T-helper 17 cell (primary cell): ENCODE measurements at regions not wholly inside any gene's neighbourhood (a gene's known extent, or its start where the extent isn't known, plus 50 kb on each side); places are given as distances from the start of the nearest gene placed in this dataset.
"Not testable (repeated sequence)": the region's sequence is repeated elsewhere in the genome, so short reads cannot be mapped to it uniquely, and the experiment has no call there.

Experiments used
- ATAC-seq: fragments of 150-1000 bp; cut with Tn5 transposase; 2 replicates; pipeline ENCODE4 v1.10.0; 2021; ENCODE audit warnings: mild to moderate bottlenecking, moderate library complexity
- DNase-seq, 3 donors: peaks; one replicate each; pipeline versions ENCODE4 v3.0.0 to v3.0.0-alpha.2; 2020 to 2021
- H3K9me3 ChIP-seq: one replicate; pipeline ENCODE4 v1.7.0; 2013; ENCODE audit warnings: low read length, mild to moderate bottlenecking; ENCODE audit not compliant: control insufficient read depth, poor library complexity, severe bottlenecking
- H3K27ac Mint-ChIP-seq: one replicate; pipeline ENCODE4 v1.8.0; 2022; ENCODE audit warnings: mild to moderate bottlenecking, moderate library complexity, mixed read lengths
- H3K27me3 Mint-ChIP-seq: one replicate; pipeline ENCODE4 v1.8.0; 2022; ENCODE audit warnings: mixed read lengths
- H3K36me3 Mint-ChIP-seq: one replicate; pipeline ENCODE4 v1.8.0; 2022; ENCODE audit warnings: low read depth, mixed read lengths
- H3K4me1 Mint-ChIP-seq: one replicate; pipeline ENCODE4 v1.8.0; 2022; ENCODE audit warnings: mild to moderate bottlenecking, mixed read lengths
- H3K4me3 Mint-ChIP-seq: one replicate; pipeline ENCODE4 v1.8.0; 2022; ENCODE audit warnings: mild to moderate bottlenecking, moderate library complexity, mixed read lengths

GRCh38 chr17:82998637-82999036 lies 80.8 kb upstream of the METRNL start:
- DNase-seq: no peak
- Mint-ChIP-seq H3K36me3 (peaks cover 3% of the 10 kb centered on the region), H3K27me3 (no peaks in the 10 kb centered on the region), H3K27ac (no peak overlapping the region), H3K4me1 (peaks cover 5% of the 10 kb centered on the region), H3K4me3 (no peak overlapping the region)
- no peaks in the 10 kb centered on the region for H3K9me3 ChIP-seq
- ATAC-seq: no peak

GRCh38 chr17:83000738-83001137 lies 78.7 kb upstream of the METRNL start:
- ATAC-seq: no peak
- no peaks in the 10 kb centered on the region for H3K27me3 Mint-ChIP-seq
- no peak overlapping the region for H3K4me3 Mint-ChIP-seq
- H3K4me1 Mint-ChIP-seq: peaks cover 7% of the 10 kb centered on the region
- peaks cover 3% of the 10 kb centered on the region for H3K36me3 Mint-ChIP-seq
- no peaks in the 10 kb centered on the region for H3K9me3 ChIP-seq
- no peak overlapping the region for H3K27ac Mint-ChIP-seq
- no peak for DNase-seq

GRCh38 chr17:83002118-83002805 lies 77.1 kb upstream of the METRNL start:
- Mint-ChIP-seq H3K27ac (no peak overlapping the region), H3K36me3 (peaks cover 3% of the 10 kb centered on the region), H3K4me1 (peaks cover 7% of the 10 kb centered on the region), H3K27me3 (no peaks in the 10 kb centered on the region), H3K4me3 (no peak overlapping the region)
- ATAC-seq: no peak
- no peak for DNase-seq
- no peaks in the 10 kb centered on the region for H3K9me3 ChIP-seq

GRCh38 chr17:83004791-83005380 lies 74.5 kb upstream of the METRNL start:
- ATAC-seq (no peak), DNase-seq (no peak)
- Mint-ChIP-seq H3K27ac (no peak overlapping the region), H3K27me3 (no peaks in the 10 kb centered on the region), H3K4me1 (peaks cover 9% of the 10 kb centered on the region), H3K4me3 (no peak overlapping the region), H3K36me3 (peaks cover 3% of the 10 kb centered on the region)
- no peaks in the 10 kb centered on the region for H3K9me3 ChIP-seq

GRCh38 chr17:83005639-83006038 lies 73.8 kb upstream of the METRNL start:
- Mint-ChIP-seq H3K36me3 (peaks cover 3% of the 10 kb centered on the region), H3K27ac (no peak overlapping the region)
- no peak for ATAC-seq

GRCh38 chr17:83006515-83007455 lies 72.6 kb upstream of the METRNL start:
- Mint-ChIP-seq H3K27me3 (no peaks in the 10 kb centered on the region), H3K4me3 (no peak overlapping the region), H3K4me1 (peaks cover 6% of the 10 kb centered on the region), H3K27ac (no peak overlapping the region), H3K36me3 (no peaks in the 10 kb centered on the region)
- DNase-seq: no peak
- H3K9me3 ChIP-seq: no peaks in the 10 kb centered on the region
- no peak for ATAC-seq

More at GRCh38 chr17:83005639-83006038, 73.8 kb upstream of the METRNL start:
- Mint-ChIP-seq H3K4me1 (peaks cover 11% of the 10 kb centered on the region), H3K27me3 (no peaks in the 10 kb centered on the region), H3K4me3 (no peak overlapping the region)
- no peak for DNase-seq
- H3K9me3 ChIP-seq: no peaks in the 10 kb centered on the region

GRCh38 chr17:83007504-83008185 lies 71.8 kb upstream of the METRNL start:
- H3K27me3 Mint-ChIP-seq: no peaks in the 10 kb centered on the region
- no peak overlapping the region for H3K27ac Mint-ChIP-seq
- H3K4me3 Mint-ChIP-seq: no peak overlapping the region
- no peak for ATAC-seq
- DNase-seq: no peak
- no peaks in the 10 kb centered on the region for H3K9me3 ChIP-seq
- peaks cover 6% of the 10 kb centered on the region for H3K4me1 Mint-ChIP-seq
- no peaks in the 10 kb centered on the region for H3K36me3 Mint-ChIP-seq

- no peak for ATAC-seq
- no peak overlapping the region for H3K4me3 Mint-ChIP-seq
These were observed 71.3 kb upstream of the METRNL start for GRCh38 chr17:83008186-83008510.

GRCh38 chr17:83008526-83008925 lies 70.9 kb upstream of the METRNL start:
- no peak for ATAC-seq
- Mint-ChIP-seq H3K27ac (no peak overlapping the region), H3K4me3 (no peak overlapping the region), H3K36me3 (no peaks in the 10 kb centered on the region), H3K4me1 (peaks cover 6% of the 10 kb centered on the region), H3K27me3 (no peaks in the 10 kb centered on the region)
- H3K9me3 ChIP-seq: no peaks in the 10 kb centered on the region
- DNase-seq: no peak

More at GRCh38 chr17:83008186-83008510, 71.3 kb upstream of the METRNL start:
- no peaks in the 10 kb centered on the region for H3K9me3 ChIP-seq
- Mint-ChIP-seq H3K36me3 (no peaks in the 10 kb centered on the region), H3K4me1 (peaks cover 6% of the 10 kb centered on the region), H3K27me3 (no peaks in the 10 kb centered on the region), H3K27ac (no peak overlapping the region)
- no peak for DNase-seq

GRCh38 chr17:83009414-83010205 lies 69.8 kb upstream of the METRNL start:
- H3K9me3 ChIP-seq: no peaks in the 10 kb centered on the region
- Mint-ChIP-seq H3K36me3 (no peaks in the 10 kb centered on the region), H3K4me1 (peaks cover 6% of the 10 kb centered on the region), H3K27ac (no peak overlapping the region), H3K27me3 (no peaks in the 10 kb centered on the region), H3K4me3 (no peak overlapping the region)
- DNase-seq (no peak), ATAC-seq (no peak)

- H3K4me3 Mint-ChIP-seq: no peak overlapping the region
- H3K27ac Mint-ChIP-seq: no peak overlapping the region
- DNase-seq (no peak), ATAC-seq (no peak)
- peaks cover 4% of the 10 kb centered on the region for H3K4me1 Mint-ChIP-seq
- no peaks in the 10 kb centered on the region for H3K36me3 Mint-ChIP-seq
- H3K27me3 Mint-ChIP-seq: no peaks in the 10 kb centered on the region
- no peaks in the 10 kb centered on the region for H3K9me3 ChIP-seq
These were observed 68.9 kb upstream of the METRNL start for GRCh38 chr17:83010206-83011200.

- not testable (repeated sequence) for H3K4me1 Mint-ChIP-seq, H3K27ac Mint-ChIP-seq, H3K9me3 ChIP-seq, H3K27me3 Mint-ChIP-seq, DNase-seq, ATAC-seq, H3K4me3 Mint-ChIP-seq, H3K36me3 Mint-ChIP-seq
These were observed 67.7 kb upstream of the METRNL start for GRCh38 chr17:83011676-83012075.
